Astrocyte of the cerebellum (primary cell): ENCODE measurements at regions not wholly inside any gene's neighbourhood (a gene's known extent, or its start where the extent isn't known, plus 50 kb on each side); places are given as distances from the start of the nearest gene placed in this dataset.

Experiments
- DNase-seq: peaks from one replicate; pipeline ENCODE4 v3.0.0-alpha.2; 2011; ENCODE audit warnings: low read depth
- H3K4me3 ChIP-seq: 2 replicates; pipeline ENCODE4 v1.5.1; 2011; ENCODE audit warnings: mild to moderate bottlenecking, low read depth, low read length, moderate library complexity
- in situ Hi-C: cut with HindIII; loops from 2 replicates; pipeline ENCODE4 v1.10.0; 2017; ENCODE audit warnings: low sequenced_read_pairs
- TF ChIP-seq, protein P1 (sequence below): IDR thresholded peaks from 2 replicates; pipeline ENCODE4 v1.5.1; 2012; ENCODE audit warnings: low read length, low read depth, moderate library complexity, mild to moderate bottlenecking; ENCODE audit errors: missing control alignments

DNA sequence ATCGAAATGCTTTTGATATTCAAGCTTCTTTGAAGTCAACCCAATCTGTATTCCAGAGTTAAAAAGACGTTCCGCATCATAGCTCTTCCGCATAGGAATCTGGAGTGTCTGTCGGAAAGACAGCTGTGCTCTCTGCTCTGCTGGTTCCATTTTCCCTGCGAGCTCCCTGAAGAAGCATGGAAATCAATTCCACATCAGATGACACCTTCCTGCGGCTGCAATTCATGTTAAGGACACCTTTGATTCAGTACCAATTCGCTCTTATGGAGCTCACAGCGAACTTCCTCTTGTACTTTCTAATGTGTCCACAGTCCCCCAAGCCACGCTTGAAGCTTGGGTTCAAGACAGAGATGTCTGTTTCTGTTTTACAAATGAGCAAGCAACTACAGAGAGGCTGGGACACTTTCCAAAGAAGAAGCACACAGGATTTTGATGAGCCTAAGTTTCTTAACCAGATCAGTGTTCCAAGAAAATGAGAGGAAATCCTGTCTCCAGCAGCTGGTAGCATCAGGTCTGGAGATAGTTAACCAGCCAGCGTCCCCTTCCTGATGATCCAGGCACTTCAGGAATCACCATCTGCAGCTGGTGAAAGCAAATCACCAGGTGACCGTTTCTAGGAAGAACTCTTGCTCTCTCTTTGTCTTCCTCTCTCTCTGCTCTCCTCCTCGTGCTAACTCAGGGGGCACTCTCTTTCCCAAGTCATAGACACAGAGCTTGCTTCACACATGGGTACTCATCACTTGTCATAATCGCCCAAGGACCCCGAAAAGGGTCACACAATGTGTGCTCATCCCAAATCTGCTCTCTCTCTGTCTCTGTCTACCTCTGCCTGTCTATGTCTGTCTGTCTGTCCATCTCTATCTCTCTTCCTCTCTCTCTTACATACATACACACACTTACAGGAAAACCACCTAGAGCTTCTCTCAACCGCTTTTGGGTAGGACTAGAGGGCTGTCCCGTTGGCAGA is 281.8 kb downstream of the FAM43A start:
- in situ Hi-C loops = no loop called here
- H3K4me3 ChIP-seq = no peak overlapping the region
- no peak for DNase-seq
- TF ChIP-seq, protein P1, sequence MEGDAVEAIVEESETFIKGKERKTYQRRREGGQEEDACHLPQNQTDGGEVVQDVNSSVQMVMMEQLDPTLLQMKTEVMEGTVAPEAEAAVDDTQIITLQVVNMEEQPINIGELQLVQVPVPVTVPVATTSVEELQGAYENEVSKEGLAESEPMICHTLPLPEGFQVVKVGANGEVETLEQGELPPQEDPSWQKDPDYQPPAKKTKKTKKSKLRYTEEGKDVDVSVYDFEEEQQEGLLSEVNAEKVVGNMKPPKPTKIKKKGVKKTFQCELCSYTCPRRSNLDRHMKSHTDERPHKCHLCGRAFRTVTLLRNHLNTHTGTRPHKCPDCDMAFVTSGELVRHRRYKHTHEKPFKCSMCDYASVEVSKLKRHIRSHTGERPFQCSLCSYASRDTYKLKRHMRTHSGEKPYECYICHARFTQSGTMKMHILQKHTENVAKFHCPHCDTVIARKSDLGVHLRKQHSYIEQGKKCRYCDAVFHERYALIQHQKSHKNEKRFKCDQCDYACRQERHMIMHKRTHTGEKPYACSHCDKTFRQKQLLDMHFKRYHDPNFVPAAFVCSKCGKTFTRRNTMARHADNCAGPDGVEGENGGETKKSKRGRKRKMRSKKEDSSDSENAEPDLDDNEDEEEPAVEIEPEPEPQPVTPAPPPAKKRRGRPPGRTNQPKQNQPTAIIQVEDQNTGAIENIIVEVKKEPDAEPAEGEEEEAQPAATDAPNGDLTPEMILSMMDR = no peak

DNA sequence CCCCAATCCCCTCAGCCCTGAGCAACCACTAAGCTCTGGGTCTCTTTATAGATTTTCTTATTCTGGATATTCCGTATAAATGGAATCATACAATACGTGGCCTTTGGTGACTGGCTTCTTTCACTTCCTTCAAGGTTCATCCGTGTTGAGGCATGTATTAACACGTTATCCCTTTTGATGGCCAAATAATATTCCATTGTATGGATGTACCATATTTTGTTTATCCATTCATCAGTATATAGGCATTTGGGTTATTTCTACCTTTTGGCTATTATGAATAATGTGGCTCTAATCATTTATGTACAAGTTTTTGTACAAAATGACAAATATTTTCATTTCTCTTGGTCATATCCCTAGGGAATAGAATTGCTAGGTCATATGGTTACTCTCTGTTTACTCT is 284.4 kb downstream of the FAM43A start:
- TF ChIP-seq, protein P1 = no peak
- in situ Hi-C loops = no loop called here
- no peak for DNase-seq
- H3K4me3 ChIP-seq = no peak overlapping the region

DNA sequence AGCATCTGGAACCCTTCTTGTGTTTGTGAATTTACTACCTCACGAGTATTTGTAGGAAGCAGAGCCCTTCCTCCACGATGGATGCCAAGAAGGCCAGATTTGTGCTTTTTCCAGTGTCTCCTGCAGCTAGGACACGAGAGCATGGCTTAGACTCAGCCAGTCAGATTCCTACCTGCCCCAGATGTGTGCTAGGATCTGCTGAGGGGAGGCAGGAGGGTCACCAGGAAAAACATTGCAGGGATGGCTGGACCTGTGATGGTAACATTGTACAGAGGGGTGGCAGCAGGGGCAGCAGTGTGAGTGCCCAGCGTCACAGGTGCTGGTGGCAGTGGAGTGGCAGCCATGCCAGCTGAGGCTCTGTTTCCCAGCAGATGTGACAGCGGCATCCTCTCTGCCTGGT is 285.3 kb downstream of the FAM43A start:
- H3K4me3 ChIP-seq = no peak overlapping the region
- no peak for DNase-seq
- TF ChIP-seq, protein P1 = no peak
- in situ Hi-C loops = no loop called here

DNA sequence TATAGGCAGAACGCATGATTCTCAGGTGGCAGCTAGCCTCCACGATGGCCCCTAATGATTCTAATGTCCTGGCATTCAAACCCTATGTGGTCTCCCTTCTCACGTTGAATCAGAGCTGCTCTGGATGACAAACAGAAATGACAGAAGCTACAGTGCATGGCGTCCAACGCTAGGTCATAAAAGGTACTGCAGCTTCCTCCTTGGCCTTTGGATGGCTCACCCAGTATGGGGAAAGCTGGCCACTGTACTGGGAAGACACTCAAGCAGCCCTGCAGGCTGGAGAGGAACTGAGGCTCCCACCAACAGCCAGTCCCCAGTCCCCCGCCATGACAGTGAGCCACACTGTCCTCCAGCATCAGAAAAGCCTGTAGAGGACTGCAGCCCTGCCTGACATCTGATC is 286.3 kb downstream of the FAM43A start:
- TF ChIP-seq, protein P1 = no peak
- H3K4me3 ChIP-seq = no peak overlapping the region
- no peak for DNase-seq
- in situ Hi-C loops = no loop called here

DNA sequence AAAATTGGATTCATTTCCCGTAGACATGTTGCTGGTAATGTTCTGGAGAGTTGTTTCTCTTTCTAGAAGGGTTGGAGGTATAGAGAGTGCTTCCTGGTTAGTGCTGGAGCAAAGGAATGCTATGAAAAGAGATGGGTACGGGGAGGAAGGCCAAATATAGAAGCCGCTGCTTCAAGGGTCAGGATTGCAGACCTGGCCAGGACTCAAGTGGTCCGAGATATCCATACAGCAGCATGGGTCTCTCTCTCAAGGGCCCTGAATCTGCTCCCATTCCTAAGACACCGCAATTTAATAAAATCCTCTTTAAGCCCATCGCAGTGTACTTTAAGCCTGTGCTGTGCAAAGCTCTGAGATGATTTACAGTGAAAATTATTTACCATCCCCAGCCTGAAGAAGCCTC is 287.0 kb downstream of the FAM43A start:
- no peak for DNase-seq
- TF ChIP-seq, protein P1 = no peak
- in situ Hi-C loops = no loop called here
- no peak overlapping the region for H3K4me3 ChIP-seq

DNA sequence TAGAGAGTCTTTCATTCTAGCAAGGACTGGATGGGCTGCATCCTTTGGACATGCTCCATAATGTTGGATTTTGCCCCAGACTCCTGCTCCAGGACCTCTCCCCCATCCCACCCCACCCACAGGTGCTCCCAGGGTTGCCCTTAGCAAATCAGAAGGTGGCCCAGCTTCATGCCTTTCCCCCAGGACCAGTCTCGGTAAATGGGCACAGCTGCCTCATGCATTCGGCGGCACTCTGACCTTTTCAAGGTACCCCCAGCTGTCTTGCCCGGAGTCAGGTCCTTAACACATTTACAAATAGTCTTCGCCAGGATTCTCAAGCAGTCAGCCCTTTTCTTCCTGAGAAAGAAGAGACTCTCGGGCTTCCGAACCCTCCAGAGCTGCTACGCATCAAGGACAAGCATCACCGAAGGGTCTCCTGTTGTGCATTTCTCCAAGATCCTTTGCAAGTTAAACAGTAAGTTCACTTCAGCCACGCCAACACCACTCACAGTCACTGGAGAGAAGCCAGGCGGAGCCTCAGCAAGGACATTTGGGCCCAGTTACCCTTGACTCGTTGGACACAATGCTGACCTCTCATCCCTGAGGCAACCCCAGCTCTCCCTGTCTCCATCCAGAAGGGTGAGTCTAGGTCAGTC is 287.8 kb downstream of the FAM43A start:
- no peak for DNase-seq
- in situ Hi-C loops = no loop called here
- TF ChIP-seq, protein P1 = no peak
- no peak overlapping the region for H3K4me3 ChIP-seq
